HUES64 (cell line): ENCODE measurements at regions not wholly inside any gene's neighbourhood (a gene's known extent, or its start where the extent isn't known, plus 50 kb on each side); places are given as distances from the start of the nearest gene placed in this dataset.

Experiments used
- H3K27ac ChIP-seq: 2 replicates; pipeline ENCODE4 v1.7.0; 2013; ENCODE audit warnings: low read depth, low read length, inconsistent platforms
- H3K27me3 ChIP-seq: 2 replicates; pipeline ENCODE4 v1.6.1; 2013; ENCODE audit warnings: mild to moderate bottlenecking, low read length; ENCODE audit not compliant: insufficient read depth
- H3K36me3 ChIP-seq: 2 replicates; pipeline ENCODE4 v1.6.1; 2013; ENCODE audit warnings: mild to moderate bottlenecking, low read length; ENCODE audit not compliant: insufficient read depth
- H3K4me1 ChIP-seq: 2 replicates; pipeline ENCODE4 v1.6.1; 2013; ENCODE audit warnings: mild to moderate bottlenecking, low read length, moderate library complexity; ENCODE audit not compliant: insufficient read depth
- H3K4me3 ChIP-seq: 2 replicates; pipeline ENCODE4 v1.5.1; 2013; ENCODE audit warnings: mild to moderate bottlenecking, low read length, moderate library complexity
- H3K9ac ChIP-seq: 2 replicates; pipeline ENCODE4 v1.6.1; 2013; ENCODE audit warnings: mild to moderate bottlenecking, low read depth, low read length
- H3K9me3 ChIP-seq: 2 replicates; pipeline ENCODE4 v1.6.1; 2013; ENCODE audit warnings: low read depth, low read length; ENCODE audit not compliant: insufficient read depth
- WGBS: fragments of 150-250, 120-280 bp; methylation state at CpG from one replicate; pipeline ENCODE4 v1.1.7; 2013; ENCODE audit warnings: missing lambda C conversion rate; 5-methylcytosine and 5-hydroxymethylcytosine counted together

DNA sequence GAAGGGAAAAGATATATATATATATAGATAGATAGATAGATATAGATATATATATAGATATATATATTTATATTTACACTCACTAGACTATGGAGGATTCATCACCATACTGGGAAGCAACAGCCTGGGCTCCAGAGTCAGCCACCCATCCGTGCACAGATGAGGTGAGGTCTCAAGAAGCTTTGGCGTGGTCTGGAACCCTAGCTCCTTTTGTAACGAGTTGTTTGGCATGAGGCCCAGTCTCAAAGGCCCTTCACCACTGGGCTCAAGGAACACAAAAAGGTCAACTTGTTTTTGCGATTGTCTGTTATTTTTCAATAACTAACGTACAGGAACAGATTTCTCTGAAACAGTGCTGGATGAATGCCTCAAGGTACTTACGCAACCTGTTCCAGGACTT, 448.7 kb downstream of the CMPK2 start:
- 96% methylated on average over 6 of the region's 6 CpGs for WGBS
- no peak overlapping the region for H3K27ac ChIP-seq
- H3K27me3 ChIP-seq: no peaks in the 10 kb centered on the region
- H3K9ac ChIP-seq: no peak overlapping the region
- peaks cover 3% of the 10 kb centered on the region; the same call in 1 of the 2 replicates for H3K4me1 ChIP-seq
- no peaks in the 10 kb centered on the region for H3K9me3 ChIP-seq
- no peaks in the 10 kb centered on the region for H3K36me3 ChIP-seq
- no peak overlapping the region for H3K4me3 ChIP-seq

DNA sequence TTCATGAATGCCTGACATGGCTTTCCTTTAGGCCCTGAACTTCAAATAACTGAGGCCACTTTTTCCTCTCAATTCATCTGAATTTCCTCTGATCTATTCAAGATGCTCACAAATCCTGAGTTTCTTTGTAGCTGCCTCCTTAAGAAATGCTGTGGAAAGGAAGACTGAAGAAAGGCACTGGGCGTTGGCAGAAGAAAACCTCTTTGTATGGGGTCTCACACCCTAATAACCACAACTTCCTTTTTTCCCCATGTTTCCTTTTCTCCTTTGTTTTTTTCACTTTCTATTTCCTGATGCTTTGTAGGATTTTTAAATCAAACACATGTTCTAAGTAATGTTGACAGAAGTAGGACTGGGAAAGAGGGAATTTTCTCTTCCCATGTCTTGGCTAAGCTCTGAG, 447.4 kb downstream of the CMPK2 start:
- H3K27me3 ChIP-seq: no peaks in the 10 kb centered on the region
- no peak overlapping the region for H3K9ac ChIP-seq
- peaks cover 3% of the 10 kb centered on the region; the same call in 1 of the 2 replicates for H3K4me1 ChIP-seq
- no peaks in the 10 kb centered on the region for H3K36me3 ChIP-seq
- H3K27ac ChIP-seq: no peak overlapping the region
- WGBS: 89% methylated on average over 1 of the region's 1 CpG
- H3K9me3 ChIP-seq: no peaks in the 10 kb centered on the region
- H3K4me3 ChIP-seq: no peak overlapping the region

DNA sequence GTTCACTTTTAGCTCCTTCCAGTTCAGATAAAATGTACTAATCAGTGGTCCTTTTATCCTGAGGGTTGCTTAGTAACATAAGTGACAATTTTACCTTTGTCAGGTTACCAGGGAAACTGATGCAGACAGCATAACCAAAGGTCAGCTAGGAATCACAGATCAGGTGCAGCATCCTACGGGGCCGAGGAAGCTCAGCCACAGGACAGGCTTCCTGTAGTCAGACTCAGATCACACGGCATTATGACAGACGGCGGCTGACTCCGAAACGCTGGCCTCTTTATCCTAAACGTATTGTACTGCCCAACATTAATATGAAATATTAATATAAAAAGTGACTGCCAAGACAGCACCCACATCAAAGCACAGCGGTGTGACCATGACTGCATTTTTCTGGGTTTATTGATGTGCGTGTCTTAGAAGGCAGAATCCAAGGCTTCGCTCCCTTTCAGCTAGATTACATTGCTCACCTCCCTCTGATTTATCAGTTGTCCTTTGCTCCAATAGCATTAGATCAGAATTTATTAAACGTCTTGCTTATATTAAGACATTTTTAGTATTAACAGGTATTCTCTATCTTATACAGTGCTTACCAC, 444.5 kb downstream of the CMPK2 start:
- Histone ChIP-seq H3K9me3 (no peaks in the 10 kb centered on the region), H3K9ac (no peak overlapping the region), H3K27ac (no peak overlapping the region), H3K36me3 (no peaks in the 10 kb centered on the region), H3K4me3 (no peak overlapping the region), H3K4me1 (peaks cover 3% of the 10 kb centered on the region; the same call in 1 of the 2 replicates), H3K27me3 (no peaks in the 10 kb centered on the region)
- WGBS: 95% methylated on average over 10 of the region's 12 CpGs

DNA sequence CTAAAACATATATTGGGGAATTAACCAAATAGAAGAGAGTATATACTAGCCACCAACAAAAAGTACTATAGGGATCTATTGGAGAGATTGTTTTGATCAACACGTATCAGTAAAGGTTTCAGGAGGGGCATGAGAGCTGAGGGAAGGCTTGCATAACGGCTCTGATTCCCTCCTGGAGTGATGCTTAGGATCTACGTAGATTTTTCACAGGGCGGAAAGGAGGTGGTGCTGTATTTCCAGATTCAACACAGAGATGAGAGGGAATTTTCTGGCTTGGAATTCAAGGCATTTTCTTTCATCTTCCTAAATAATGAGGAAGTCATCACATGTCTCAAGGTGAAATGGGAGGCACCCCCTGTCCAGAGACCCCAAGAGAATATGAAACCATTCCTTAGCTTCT, 443.8 kb downstream of the CMPK2 start:
- Histone ChIP-seq H3K27ac (no peak overlapping the region), H3K27me3 (no peaks in the 10 kb centered on the region), H3K4me3 (no peak overlapping the region), H3K9ac (no peak overlapping the region), H3K4me1 (peaks cover 3% of the 10 kb centered on the region; the same call in 1 of the 2 replicates), H3K36me3 (no peaks in the 10 kb centered on the region), H3K9me3 (no peaks in the 10 kb centered on the region)
- 50% methylated on average over 4 of the region's 4 CpGs for WGBS

DNA sequence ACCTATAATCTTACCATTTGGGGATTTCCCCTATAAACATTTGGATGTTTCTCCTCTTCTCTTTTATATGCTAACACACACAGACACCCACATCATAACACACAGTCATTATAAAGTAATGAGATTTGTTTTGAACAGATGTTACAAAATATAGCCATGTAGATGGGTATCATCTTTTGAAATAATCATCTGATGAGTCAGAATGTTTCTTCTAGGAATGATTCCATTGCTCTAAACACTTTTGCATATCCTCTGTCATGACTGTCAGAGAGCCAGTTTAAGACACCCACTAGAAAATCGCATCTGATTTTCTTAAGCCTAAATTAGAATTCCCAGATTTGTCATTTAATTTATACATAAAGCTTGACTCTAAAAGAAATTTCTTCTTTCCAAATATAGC, 442.6 kb downstream of the CMPK2 start:
- no peaks in the 10 kb centered on the region for H3K9me3 ChIP-seq
- H3K9ac ChIP-seq: no peak overlapping the region
- no peaks in the 10 kb centered on the region for H3K27me3 ChIP-seq
- no peaks in the 10 kb centered on the region for H3K36me3 ChIP-seq
- H3K27ac ChIP-seq: no peak overlapping the region
- H3K4me3 ChIP-seq: no peak overlapping the region
- H3K4me1 ChIP-seq: peaks cover under 1% of the 10 kb centered on the region; the same call in 1 of the 2 replicates
- WGBS: 95% methylated on average over 1 of the region's 1 CpG

DNA sequence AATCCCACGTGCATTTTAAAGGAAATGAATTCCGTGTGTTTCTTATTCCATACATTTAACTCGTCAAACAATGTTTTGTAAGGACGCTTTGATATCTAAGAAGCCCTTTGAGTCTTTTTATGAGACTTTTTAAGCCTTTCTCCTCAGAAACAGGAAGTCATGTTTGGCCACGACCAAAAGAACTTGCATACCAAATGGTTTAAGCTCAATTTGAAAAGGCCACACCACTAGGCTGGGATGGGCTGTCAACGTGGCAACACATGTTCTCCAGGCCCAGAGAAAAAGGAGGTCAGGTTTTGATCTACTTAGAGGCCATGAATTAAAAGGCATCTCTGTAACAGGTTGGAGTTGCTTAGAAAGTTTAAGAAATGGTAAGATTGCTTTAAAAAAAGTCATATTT, 441.8 kb downstream of the CMPK2 start:
- Histone ChIP-seq H3K4me3 (no peak overlapping the region), H3K36me3 (no peaks in the 10 kb centered on the region), H3K27ac (no peak overlapping the region), H3K4me1 (no peaks in the 10 kb centered on the region; the same call in 1 of the 2 replicates), H3K9me3 (no peaks in the 10 kb centered on the region), H3K27me3 (no peaks in the 10 kb centered on the region), H3K9ac (no peak overlapping the region)
- WGBS: 85% methylated on average over 6 of the region's 6 CpGs

DNA sequence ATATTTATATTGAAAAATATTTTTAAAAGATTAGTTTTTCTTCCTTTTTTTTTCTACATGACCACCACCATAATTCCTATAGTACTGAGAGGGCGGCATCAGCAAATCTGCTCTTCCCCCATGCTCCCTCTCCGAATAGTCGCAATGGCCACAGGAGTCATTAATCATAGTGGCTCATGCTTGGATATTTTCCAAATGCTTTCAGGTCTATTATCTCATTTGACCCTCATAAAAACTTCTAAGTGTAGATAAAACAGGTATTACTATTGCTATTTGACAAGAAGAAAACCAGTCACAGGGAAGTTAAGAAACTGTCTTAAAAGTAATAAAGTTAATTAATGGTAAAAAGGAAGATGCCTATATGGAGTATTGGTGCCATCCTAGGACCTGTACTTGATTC, 440.7 kb downstream of the CMPK2 start:
- WGBS: 98% methylated on average over 3 of the region's 3 CpGs
- Histone ChIP-seq H3K27ac (no peak overlapping the region), H3K9ac (no peak overlapping the region), H3K27me3 (no peaks in the 10 kb centered on the region), H3K4me3 (no peak overlapping the region), H3K9me3 (no peaks in the 10 kb centered on the region), H3K36me3 (no peaks in the 10 kb centered on the region), H3K4me1 (peaks cover 4% of the 10 kb centered on the region; the same call in 1 of the 2 replicates)

DNA sequence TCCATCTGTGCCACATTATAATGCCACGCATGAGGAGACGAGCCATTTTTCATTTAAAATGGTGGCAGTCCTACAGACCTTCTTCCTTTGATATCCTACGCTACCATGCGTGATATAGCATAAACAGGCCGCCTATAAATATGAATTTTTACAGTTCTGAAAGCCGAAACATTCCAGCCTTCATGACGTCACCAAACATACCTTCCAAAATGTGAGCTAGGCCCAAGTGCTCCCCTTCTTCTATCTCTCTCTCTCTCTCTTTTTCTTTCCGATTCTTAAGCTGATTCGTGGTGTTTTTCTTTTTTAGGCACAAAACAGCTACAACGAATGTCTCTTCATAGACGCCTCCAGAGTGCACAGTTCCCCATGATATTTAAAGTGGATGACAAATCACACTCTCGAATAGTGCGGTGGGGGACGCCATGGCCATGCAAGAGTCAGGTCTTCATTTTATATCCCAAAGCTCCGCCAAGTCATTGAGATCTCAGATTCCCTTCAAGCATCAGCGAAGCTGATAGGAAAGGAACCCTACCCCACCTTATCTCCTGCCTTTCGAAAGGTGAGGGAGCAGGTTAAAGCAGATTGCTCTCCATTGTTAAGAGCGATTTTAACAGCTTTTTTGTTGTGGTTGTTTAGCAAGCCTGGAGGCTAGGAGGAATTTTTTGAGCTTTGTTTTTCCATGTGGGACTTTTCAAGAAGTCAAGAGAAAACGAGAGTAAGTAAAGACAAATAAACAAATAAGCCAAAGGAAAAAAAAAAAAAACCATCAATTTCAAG, 436.3 kb downstream of the CMPK2 start:
- no peaks in the 10 kb centered on the region for H3K9me3 ChIP-seq
- no peaks in the 10 kb centered on the region for H3K27me3 ChIP-seq
- 87% methylated on average over 18 of the region's 19 CpGs for WGBS
- H3K4me3 ChIP-seq: no peak overlapping the region
- H3K27ac ChIP-seq: no peak overlapping the region
- no peaks in the 10 kb centered on the region for H3K36me3 ChIP-seq
- no peak overlapping the region for H3K9ac ChIP-seq
- peaks cover 8% of the 10 kb centered on the region; the same call in 1 of the 2 replicates for H3K4me1 ChIP-seq

DNA sequence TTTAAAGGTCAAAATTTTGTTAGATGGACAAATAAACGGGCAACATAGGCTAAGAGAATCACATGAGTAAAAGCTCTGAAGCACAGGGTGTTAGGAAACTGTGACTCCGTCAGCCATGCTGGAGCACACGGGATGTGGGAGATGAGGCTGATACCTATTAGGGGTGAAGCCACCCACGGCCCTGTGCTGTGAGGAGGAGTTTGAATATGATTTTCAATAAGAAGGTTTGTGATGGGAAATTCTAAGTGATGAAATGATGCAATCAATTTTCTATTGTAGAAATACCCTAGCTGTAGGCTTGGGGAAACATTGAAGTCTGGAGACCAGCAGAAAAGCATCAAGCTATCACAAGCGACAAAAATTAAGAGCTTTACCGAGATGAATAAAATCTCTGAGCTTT, 431.3 kb downstream of the CMPK2 start:
- H3K27ac ChIP-seq: no peak overlapping the region
- no peak overlapping the region for H3K9ac ChIP-seq
- no peaks in the 10 kb centered on the region for H3K36me3 ChIP-seq
- peaks cover 8% of the 10 kb centered on the region; the same call in 1 of the 2 replicates for H3K4me1 ChIP-seq
- H3K4me3 ChIP-seq: no peak overlapping the region
- no peaks in the 10 kb centered on the region for H3K9me3 ChIP-seq
- no peaks in the 10 kb centered on the region for H3K27me3 ChIP-seq
- WGBS: 96% methylated on average over 6 of the region's 6 CpGs

DNA sequence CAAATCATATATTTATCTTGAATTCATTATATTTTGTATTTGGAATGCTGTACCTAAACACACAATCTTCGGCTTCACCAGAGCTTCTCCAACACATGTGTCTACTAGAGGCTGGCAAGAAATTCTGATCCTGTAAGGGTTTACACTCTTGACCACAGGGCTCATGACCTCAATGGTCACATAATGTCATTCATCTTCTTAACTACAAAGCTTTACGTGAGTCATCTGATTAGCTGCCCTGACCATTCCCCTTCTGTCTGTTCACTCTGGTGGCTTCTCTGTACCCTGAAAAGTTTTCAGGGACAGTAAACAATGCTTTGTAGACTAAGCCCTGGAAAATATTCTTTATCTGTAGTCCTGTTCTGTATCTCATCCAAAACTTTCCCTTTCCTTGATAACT, 423.9 kb downstream of the CMPK2 start:
- Histone ChIP-seq H3K36me3 (no peaks in the 10 kb centered on the region), H3K9ac (no peak overlapping the region), H3K4me1 (no peaks in the 10 kb centered on the region; the same call in 1 of the 2 replicates), H3K27me3 (no peaks in the 10 kb centered on the region), H3K4me3 (no peak overlapping the region), H3K27ac (no peak overlapping the region), H3K9me3 (no peaks in the 10 kb centered on the region)
- WGBS: 90% methylated on average over 2 of the region's 2 CpGs

DNA sequence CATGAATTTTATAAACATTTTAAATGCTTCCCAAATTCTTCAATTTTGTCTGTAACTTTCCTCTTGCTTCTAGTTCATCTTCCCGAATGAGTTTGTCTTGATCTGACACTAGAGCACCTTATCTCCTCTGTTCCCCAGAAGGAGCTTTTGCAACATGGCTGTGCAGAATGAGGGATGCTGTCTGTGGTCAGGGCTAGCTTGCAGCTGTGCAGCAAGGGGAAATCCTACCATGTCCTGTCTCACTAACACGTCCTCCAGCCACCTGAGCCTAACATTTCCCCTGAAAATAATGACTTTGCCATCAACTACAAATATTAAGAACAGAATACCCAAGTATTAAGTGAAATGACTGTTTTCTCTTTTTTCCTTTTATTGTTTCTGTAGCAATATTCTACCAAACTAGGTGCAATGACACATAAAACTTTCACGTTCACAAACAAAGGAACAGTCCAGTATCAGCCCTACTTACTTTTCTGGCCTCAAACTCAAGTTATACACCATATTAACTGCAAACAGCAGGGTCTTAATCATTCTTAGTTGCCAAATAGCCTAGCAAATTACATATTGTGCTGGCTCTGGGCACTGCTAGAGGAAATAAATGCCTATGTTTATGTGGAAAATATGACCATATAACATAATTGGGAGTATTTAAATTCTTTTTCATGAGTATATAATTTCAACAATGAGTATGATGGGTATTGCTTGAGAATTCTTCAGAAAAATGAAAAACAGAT, 423.3 kb downstream of the CMPK2 start:
- WGBS: 88% methylated on average over 3 of the region's 3 CpGs
- no peak overlapping the region for H3K9ac ChIP-seq
- H3K27me3 ChIP-seq: no peaks in the 10 kb centered on the region
- H3K27ac ChIP-seq: no peak overlapping the region
- no peaks in the 10 kb centered on the region for H3K9me3 ChIP-seq
- no peaks in the 10 kb centered on the region for H3K36me3 ChIP-seq
- H3K4me3 ChIP-seq: no peak overlapping the region
- H3K4me1 ChIP-seq: no peaks in the 10 kb centered on the region; the same call in 1 of the 2 replicates
